ENCODE measurements at regions not wholly inside any gene's neighbourhood (a gene's known extent, or its start where the extent isn't known, plus 50 kb on each side); places are given as distances from the start of the nearest gene placed in this dataset.

DNA sequence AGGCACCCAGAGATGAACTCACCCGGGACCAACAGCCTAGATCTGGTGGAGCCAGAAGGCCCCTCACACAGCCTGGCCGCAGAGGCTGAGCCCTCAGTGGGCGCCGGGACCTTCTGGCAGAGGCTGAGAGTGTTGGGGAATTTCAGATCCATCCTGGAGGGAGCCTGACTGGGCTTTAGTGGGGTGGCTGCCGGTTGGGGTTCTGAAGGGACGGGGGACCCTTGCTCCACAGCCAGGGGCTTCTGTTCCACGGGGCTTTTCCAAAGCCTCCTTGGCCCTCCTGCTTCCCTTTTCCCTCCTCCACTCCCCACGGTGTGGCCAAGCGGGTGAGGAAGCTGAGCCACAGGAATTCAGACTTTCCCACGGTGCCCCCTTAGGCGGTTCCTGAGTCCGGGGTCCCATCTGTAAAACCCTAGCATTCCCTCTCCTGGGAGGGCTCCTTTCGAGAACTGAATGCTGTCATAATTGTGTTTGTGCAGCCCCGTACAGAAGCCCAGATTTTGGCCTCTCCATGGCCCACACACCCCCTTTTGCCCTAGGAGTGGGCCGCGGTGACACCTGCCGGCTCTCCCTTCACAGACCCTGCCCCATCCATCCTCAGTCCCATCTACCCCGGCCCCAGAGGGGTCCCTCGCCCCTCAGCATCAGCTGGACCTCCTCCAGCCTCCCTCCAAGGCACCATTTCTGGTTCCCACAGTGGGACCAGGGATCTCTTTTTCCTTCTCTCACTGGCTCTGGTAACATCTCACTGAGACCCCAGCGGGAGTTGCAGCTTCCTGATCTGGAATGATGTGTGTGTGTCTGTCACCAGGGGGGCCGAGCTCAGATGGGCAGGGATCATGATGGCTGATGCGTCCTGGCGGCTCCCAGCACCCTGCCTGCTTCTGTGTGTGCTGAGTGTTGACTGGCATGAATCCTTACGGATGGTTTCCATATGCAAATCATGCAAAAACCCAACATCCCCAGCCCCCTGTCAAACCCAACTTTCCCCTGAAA, 1048.4 kb downstream of the TBC1D22A start:
- Histone ChIP-seq H3K36me3 (ENCODE audit: control insufficient read depth in 1 of 2, insufficient read depth in 2 of 2, low read length in 2 of 2) (no peaks in the 10 kb centered on the region), H3K27me3 (ENCODE audit: low read depth, low read length) (no peaks in the 10 kb centered on the region)

DNA sequence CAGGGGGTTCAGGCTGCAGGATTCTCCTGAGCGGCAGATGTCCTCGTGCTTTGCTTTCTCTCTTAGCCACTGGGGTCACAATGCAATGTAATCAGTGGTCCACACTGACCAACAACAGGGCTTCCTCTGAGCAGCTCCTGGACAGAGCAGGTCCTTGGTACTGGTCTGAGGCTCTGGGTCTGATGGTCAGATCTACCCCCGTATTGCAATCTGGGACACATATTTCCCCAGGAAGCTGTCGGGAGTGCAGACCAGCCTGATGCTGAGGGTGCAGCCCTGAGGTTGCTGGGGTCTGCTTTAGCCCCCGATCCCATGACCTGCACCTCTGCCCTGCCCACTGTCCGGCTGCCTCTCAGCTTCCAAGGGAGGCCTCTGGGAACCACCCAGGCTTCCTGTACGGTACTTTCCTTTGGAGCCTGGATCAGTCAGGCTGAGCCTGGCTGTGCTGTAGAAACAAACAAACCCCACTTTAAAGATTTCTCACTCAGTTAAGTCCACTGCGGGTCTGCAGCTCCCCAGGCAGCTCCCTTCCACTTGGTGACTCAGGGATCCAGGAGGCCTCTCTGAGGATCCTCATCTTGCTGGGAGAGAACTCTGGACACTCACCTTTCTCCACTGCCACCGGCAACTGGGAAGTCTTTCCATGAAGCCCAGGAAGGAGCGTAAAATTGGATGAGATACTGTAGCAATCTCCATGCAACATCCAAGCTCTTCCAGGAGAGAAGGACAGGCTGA, 1046.6 kb downstream of the TBC1D22A start:
- H3K27me3 ChIP-seq (ENCODE audit: low read depth, low read length), result no peaks in the 10 kb centered on the region
- H3K27ac ChIP-seq (ENCODE audit: low read length), result no peak overlapping the region
- H3K4me1 ChIP-seq (ENCODE audit: control insufficient read depth in 1 of 2, insufficient read depth in 2 of 2, low read length in 2 of 2), result no peaks in the 10 kb centered on the region
- H3K36me3 ChIP-seq (ENCODE audit: control insufficient read depth in 1 of 2, insufficient read depth in 2 of 2, low read length in 2 of 2), result no peaks in the 10 kb centered on the region
- H3K4me3 ChIP-seq (ENCODE audit: low read depth in 1 of 2, low read length in 2 of 2), result no peak overlapping the region
- H3K9me3 ChIP-seq (ENCODE audit: control insufficient read depth in 1 of 2, low read length in 2 of 2), result peaks cover 6 to 7% of the 10 kb centered on the region in 2 donors

More for the DNA sequence above, 1048.4 kb downstream of the TBC1D22A start:
- no peaks in the 10 kb centered on the region for H3K4me1 ChIP-seq (ENCODE audit: control insufficient read depth in 1 of 2, insufficient read depth in 2 of 2, low read length in 2 of 2)
- no peak overlapping the region for H3K27ac ChIP-seq (ENCODE audit: low read length)
- no peaks in the 10 kb centered on the region for H3K9me3 ChIP-seq (ENCODE audit: control insufficient read depth in 1 of 2, low read length in 2 of 2)
- no peak overlapping the region for H3K4me3 ChIP-seq (ENCODE audit: low read depth in 1 of 2, low read length in 2 of 2)

GRCh38 chr22:47808236-47808635, 1045.8 kb downstream of the TBC1D22A start:
- Histone ChIP-seq H3K27ac (ENCODE audit: low read length) (no peak overlapping the region), H3K27me3 (ENCODE audit: low read depth, low read length) (no peaks in the 10 kb centered on the region), H3K9me3 (ENCODE audit: control insufficient read depth in 1 of 2, low read length in 2 of 2) (peaks cover 6 to 7% of the 10 kb centered on the region in 2 donors), H3K4me3 (ENCODE audit: low read depth in 1 of 2, low read length in 2 of 2) (no peak overlapping the region), H3K4me1 (ENCODE audit: control insufficient read depth in 1 of 2, insufficient read depth in 2 of 2, low read length in 2 of 2) (no peaks in the 10 kb centered on the region), H3K36me3 (ENCODE audit: control insufficient read depth in 1 of 2, insufficient read depth in 2 of 2, low read length in 2 of 2) (no peaks in the 10 kb centered on the region)

- no peak overlapping the region for H3K27ac ChIP-seq (ENCODE audit: low read length)
- H3K27me3 ChIP-seq (ENCODE audit: low read depth, low read length), result no peaks in the 10 kb centered on the region
- H3K9me3 ChIP-seq (ENCODE audit: control insufficient read depth in 1 of 2, low read length in 2 of 2), result peaks cover 6 to 7% of the 10 kb centered on the region in 2 donors
- H3K4me1 ChIP-seq (ENCODE audit: control insufficient read depth in 1 of 2, insufficient read depth in 2 of 2, low read length in 2 of 2), result no peaks in the 10 kb centered on the region
- H3K36me3 ChIP-seq (ENCODE audit: control insufficient read depth in 1 of 2, insufficient read depth in 2 of 2, low read length in 2 of 2), result no peaks in the 10 kb centered on the region
- no peak overlapping the region for H3K4me3 ChIP-seq (ENCODE audit: low read depth in 1 of 2, low read length in 2 of 2)
Observed at GRCh38 chr22:47807506-47807905, 1045.1 kb downstream of the TBC1D22A start.

GRCh38 chr22:47806894-47807293, 1044.4 kb downstream of the TBC1D22A start:
- H3K9me3 ChIP-seq (ENCODE audit: control insufficient read depth in 1 of 2, low read length in 2 of 2), result peaks cover 6 to 7% of the 10 kb centered on the region in 2 donors
- H3K27me3 ChIP-seq (ENCODE audit: low read depth, low read length), result no peaks in the 10 kb centered on the region
- H3K4me1 ChIP-seq (ENCODE audit: control insufficient read depth in 1 of 2, insufficient read depth in 2 of 2, low read length in 2 of 2), result no peaks in the 10 kb centered on the region
- H3K27ac ChIP-seq (ENCODE audit: low read length), result no peak overlapping the region
- H3K4me3 ChIP-seq (ENCODE audit: low read depth in 1 of 2, low read length in 2 of 2), result no peak overlapping the region
- no peaks in the 10 kb centered on the region for H3K36me3 ChIP-seq (ENCODE audit: control insufficient read depth in 1 of 2, insufficient read depth in 2 of 2, low read length in 2 of 2)

GRCh38 chr22:47805394-47805935, 1043.0 kb downstream of the TBC1D22A start:
- Histone ChIP-seq H3K4me3 (ENCODE audit: low read depth in 1 of 2, low read length in 2 of 2) (no peak overlapping the region), H3K36me3 (ENCODE audit: control insufficient read depth in 1 of 2, insufficient read depth in 2 of 2, low read length in 2 of 2) (no peaks in the 10 kb centered on the region), H3K27ac (ENCODE audit: low read length) (no peak overlapping the region), H3K9me3 (ENCODE audit: control insufficient read depth in 1 of 2, low read length in 2 of 2) (peaks cover 6 to 7% of the 10 kb centered on the region in 2 donors), H3K4me1 (ENCODE audit: control insufficient read depth in 1 of 2, insufficient read depth in 2 of 2, low read length in 2 of 2) (no peaks in the 10 kb centered on the region), H3K27me3 (ENCODE audit: low read depth, low read length) (no peaks in the 10 kb centered on the region)

DNA sequence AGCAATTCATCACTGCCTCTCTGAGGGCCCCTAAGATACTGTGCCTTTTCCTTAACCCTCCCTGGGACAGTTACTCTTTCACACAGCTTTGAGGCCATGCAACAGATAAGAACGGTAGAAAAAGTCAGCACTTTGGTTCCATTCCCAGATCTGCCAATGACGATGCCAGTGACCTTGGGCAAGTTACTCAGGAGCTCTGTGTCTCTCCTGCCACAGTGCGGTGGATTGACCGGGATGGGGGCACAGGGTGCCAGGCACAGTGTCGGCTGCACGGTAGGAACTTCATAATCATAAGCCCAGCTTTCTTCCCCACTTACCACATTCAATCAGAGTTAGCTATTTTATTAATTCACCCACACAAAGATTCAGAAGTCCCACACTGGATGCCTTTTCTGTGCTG, 1041.8 kb downstream of the TBC1D22A start:
- Histone ChIP-seq H3K36me3 (ENCODE audit: control insufficient read depth in 1 of 2, insufficient read depth in 2 of 2, low read length in 2 of 2) (no peaks in the 10 kb centered on the region), H3K9me3 (ENCODE audit: control insufficient read depth in 1 of 2, low read length in 2 of 2) (peaks cover 6 to 7% of the 10 kb centered on the region in 2 donors), H3K27me3 (ENCODE audit: low read depth, low read length) (no peaks in the 10 kb centered on the region), H3K4me1 (ENCODE audit: control insufficient read depth in 1 of 2, insufficient read depth in 2 of 2, low read length in 2 of 2) (no peaks in the 10 kb centered on the region), H3K27ac (ENCODE audit: low read length) (no peak overlapping the region), H3K4me3 (ENCODE audit: low read depth in 1 of 2, low read length in 2 of 2) (no peak overlapping the region)

DNA sequence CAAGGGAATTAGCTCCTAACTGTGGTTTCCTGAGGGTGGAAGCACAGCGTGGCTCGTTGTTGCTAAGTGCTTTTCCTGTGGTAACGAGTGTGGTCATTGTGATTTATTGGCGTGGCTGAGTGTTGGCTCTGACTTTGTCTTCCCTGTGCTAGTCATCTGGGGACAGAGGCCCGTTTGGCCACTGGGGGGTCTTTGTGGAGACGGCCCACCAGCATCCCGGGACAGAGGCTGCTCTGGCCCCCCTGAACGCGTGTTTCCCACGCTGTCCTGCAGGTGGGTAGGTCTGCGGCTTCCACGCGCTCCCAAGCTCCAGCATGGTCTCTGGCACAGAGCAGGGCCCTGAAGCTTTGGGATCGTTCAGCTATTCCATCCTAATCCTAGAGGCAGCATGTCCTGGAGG, 1040.0 kb downstream of the TBC1D22A start:
- Histone ChIP-seq H3K4me1 (ENCODE audit: control insufficient read depth in 1 of 2, insufficient read depth in 2 of 2, low read length in 2 of 2) (no peaks in the 10 kb centered on the region), H3K36me3 (ENCODE audit: control insufficient read depth in 1 of 2, insufficient read depth in 2 of 2, low read length in 2 of 2) (no peaks in the 10 kb centered on the region), H3K9me3 (ENCODE audit: control insufficient read depth in 1 of 2, low read length in 2 of 2) (peaks cover 7 to 11% of the 10 kb centered on the region in 2 donors), H3K27me3 (ENCODE audit: low read depth, low read length) (no peaks in the 10 kb centered on the region), H3K27ac (ENCODE audit: low read length) (no peak overlapping the region), H3K4me3 (ENCODE audit: low read depth in 1 of 2, low read length in 2 of 2) (no peak overlapping the region)

DNA sequence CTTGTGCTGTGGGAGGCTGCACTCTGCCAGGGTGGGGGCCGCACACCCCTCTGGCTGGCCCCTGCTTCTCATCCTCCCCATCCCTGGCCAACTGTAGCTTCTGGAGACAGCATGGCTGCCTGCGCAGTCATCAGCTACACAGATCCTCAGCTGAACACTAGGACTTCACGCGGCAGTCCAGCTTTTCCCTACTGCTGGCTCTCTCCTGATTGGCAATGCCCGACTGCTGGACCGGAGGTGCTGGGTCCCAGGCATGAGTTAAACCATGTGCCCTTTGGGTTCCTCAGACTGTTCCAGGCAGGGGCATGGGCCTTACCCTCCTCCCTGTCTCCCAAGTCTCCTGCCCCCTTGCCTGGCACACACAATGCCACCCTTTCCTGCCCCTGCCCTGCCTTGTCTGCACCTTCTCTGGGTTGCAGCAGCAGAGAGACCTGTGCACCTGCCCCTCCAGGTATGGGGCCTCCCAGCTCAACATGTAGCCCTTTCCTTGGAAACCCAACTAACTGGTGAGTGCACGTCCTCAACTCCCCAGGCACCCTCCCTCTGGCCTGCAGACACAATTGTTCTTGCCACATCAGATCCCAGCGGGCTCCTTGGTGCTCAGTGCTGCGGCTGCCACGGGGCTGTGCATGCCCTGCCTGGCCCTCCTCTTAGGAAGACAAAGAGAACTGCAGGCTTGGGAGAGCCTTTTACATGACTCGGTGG, 1039.2 kb downstream of the TBC1D22A start:
- Histone ChIP-seq H3K36me3 (ENCODE audit: control insufficient read depth in 1 of 2, insufficient read depth in 2 of 2, low read length in 2 of 2) (no peaks in the 10 kb centered on the region), H3K27ac (ENCODE audit: low read length) (no peak overlapping the region), H3K4me1 (ENCODE audit: control insufficient read depth in 1 of 2, insufficient read depth in 2 of 2, low read length in 2 of 2) (no peaks in the 10 kb centered on the region), H3K4me3 (ENCODE audit: low read depth in 1 of 2, low read length in 2 of 2) (no peak overlapping the region), H3K9me3 (ENCODE audit: control insufficient read depth in 1 of 2, low read length in 2 of 2) (peaks cover 7 to 11% of the 10 kb centered on the region in 2 donors), H3K27me3 (ENCODE audit: low read depth, low read length) (no peaks in the 10 kb centered on the region)

DNA sequence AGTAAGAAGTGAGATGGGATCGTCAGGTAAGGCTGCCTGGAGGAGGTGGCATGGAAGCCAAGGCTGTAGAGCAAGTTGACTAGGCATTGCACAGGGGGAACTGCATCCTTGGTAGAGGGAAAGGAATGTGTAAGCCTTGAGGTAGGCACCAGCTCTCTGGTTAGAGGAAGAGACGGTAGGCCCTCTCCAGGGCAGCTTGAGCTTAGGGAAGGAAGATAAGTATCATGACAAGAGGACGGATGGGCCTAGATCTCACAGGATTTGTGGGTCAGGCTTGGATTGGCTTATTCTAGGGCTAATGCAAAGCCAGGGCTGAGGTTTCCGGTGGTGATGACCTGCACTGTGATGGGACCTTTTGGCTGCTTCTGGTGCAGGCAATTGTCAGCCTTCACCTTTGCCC, 1035.8 kb downstream of the TBC1D22A start:
- no peaks in the 10 kb centered on the region for H3K27me3 ChIP-seq (ENCODE audit: low read depth, low read length)
- no peak overlapping the region for H3K4me3 ChIP-seq (ENCODE audit: low read depth in 1 of 2, low read length in 2 of 2)
- H3K36me3 ChIP-seq (ENCODE audit: control insufficient read depth in 1 of 2, insufficient read depth in 2 of 2, low read length in 2 of 2), result no peaks in the 10 kb centered on the region
- peaks cover 0 to 6% of the 10 kb centered on the region in 2 donors for H3K9me3 ChIP-seq (ENCODE audit: control insufficient read depth in 1 of 2, low read length in 2 of 2)
- no peak overlapping the region for H3K27ac ChIP-seq (ENCODE audit: low read length)
- no peaks in the 10 kb centered on the region for H3K4me1 ChIP-seq (ENCODE audit: control insufficient read depth in 1 of 2, insufficient read depth in 2 of 2, low read length in 2 of 2)

All from muscle layer of duodenum (tissue), 2 donors.